ENCODE measurements at regions not wholly inside any gene's neighbourhood (a gene's known extent, or its start where the extent isn't known, plus 50 kb on each side); places are given as distances from the start of the nearest gene placed in this dataset.

- DNase-seq, result no peak
- whole genome bisulfite sequencing, 2 donors, result 42 to 44% methylated on average over 9 of the region's 11 CpGs
- H3K4me3 ChIP-seq, result no peak overlapping the region
- intact Hi-C loops (cut with DNase I), result no loop called here
- no peaks in the 10 kb centered on the region for H3K4me1 ChIP-seq
- TF ChIP-seq CTCF (IDR thresholded peaks at IDR 0.05) (no peak), POLR2A (IDR thresholded peaks at IDR 0.05) (no peak)
- H3K36me3 ChIP-seq, result no peaks in the 10 kb centered on the region
- no peaks in the 10 kb centered on the region for H3K9me3 ChIP-seq
- H3K27ac ChIP-seq, result no peak overlapping the region
- H3K27me3 ChIP-seq, result no peaks in the 10 kb centered on the region
Measured at GRCh38 chr2:6073191-6074088, 381.3 kb downstream of the SOX11 start.

DNA sequence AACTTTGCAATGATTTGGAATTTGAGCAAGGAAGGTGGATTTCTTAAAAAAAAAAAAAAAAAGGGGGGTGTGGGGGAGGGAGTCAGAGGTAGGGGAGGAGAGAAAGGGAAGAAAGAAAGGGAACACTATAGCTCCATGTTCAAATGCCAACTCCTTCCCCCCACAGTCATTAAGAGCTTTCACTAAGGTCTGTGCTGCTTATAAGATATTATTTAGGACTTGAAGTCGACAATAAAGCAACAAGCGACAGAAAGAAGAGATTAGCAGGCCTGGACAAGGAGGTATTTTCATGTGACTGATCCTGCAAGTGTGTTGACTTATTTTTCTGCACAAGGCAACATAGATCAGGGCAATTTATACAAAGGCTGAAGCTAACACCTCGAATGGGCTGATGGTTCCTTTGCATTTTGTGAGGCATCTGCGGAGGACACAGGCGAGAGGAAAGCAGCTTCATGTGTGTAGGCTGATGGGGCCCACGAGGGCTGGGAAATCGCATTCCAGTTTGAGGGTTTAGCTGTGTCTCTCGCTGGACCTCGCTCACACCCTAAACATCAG lies 382.0 kb downstream of the SOX11 start:
- Histone ChIP-seq H3K4me1 (no peaks in the 10 kb centered on the region), H3K4me3 (no peak overlapping the region), H3K9me3 (no peaks in the 10 kb centered on the region), H3K27ac (no peak overlapping the region), H3K36me3 (no peaks in the 10 kb centered on the region), H3K27me3 (no peaks in the 10 kb centered on the region)
- intact Hi-C loops (cut with DNase I), result no loop called here
- WGBS, 2 donors, result 63 to 67% methylated on average over 9 of the region's 9 CpGs
- TF ChIP-seq CTCF (IDR thresholded peaks at IDR 0.05) (no peak), POLR2A (IDR thresholded peaks at IDR 0.05) (no peak)
- DNase-seq, result no peak

GRCh38 chr2:6077585-6077984 lies 385.4 kb downstream of the SOX11 start:
- 35 to 65% methylated on average over 2 of the region's 2 CpGs for WGBS, 2 donors

DNA sequence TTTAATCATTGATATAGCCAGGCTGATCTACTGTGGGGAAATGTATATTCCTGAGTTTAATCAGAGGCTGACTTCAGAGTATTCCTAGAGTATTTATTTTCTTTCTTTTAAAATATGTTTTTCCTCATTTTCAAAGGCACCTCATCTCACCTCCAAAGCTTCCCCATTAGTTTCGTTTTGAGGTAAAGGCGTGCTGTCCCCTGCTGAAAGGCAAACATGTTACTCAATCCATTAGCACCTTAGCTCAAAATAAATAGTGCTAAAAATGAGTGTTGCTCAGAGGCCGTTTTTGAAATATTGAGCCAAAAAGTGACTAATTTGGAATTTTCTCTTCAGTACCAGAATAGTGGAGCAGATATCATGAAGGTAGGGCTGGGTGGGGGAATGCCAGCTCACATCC lies 386.2 kb downstream of the SOX11 start:
- Histone ChIP-seq H3K4me3 (no peak overlapping the region), H3K27me3 (peaks cover 0 to 3% (median 0%) of the 10 kb centered on the region in 4 donors), H3K27ac (no peak overlapping the region), H3K4me1 (no peaks in the 10 kb centered on the region), H3K9me3 (peaks cover 0 to 6% (median 0%) of the 10 kb centered on the region in 3 donors), H3K36me3 (no peaks in the 10 kb centered on the region)
- WGBS, 2 donors, result 21 to 32% methylated on average over 3 of the region's 3 CpGs
- no peak for TF ChIP-seq POLR2A (IDR thresholded peaks at IDR 0.05)
- no peak for TF ChIP-seq CTCF (IDR thresholded peaks at IDR 0.05)
- intact Hi-C loops (cut with DNase I), result no loop called here
- DNase-seq, result no peak

More at GRCh38 chr2:6077585-6077984, 385.4 kb downstream of the SOX11 start:
- Histone ChIP-seq H3K9me3 (peaks cover 0 to 6% (median 0%) of the 10 kb centered on the region in 3 donors), H3K36me3 (no peaks in the 10 kb centered on the region), H3K27me3 (peaks cover 0 to 3% (median 0%) of the 10 kb centered on the region in 4 donors), H3K27ac (no peak overlapping the region), H3K4me1 (no peaks in the 10 kb centered on the region), H3K4me3 (no peak overlapping the region)
- no peak for TF ChIP-seq POLR2A (IDR thresholded peaks at IDR 0.05)
- TF ChIP-seq CTCF (IDR thresholded peaks at IDR 0.05), result no peak
- intact Hi-C loops (cut with DNase I), result no loop called here
- no peak for DNase-seq

GRCh38 chr2:6079405-6079804 lies 387.2 kb downstream of the SOX11 start:
- Histone ChIP-seq H3K27ac (no peak overlapping the region), H3K4me3 (no peak overlapping the region), H3K4me1 (no peaks in the 10 kb centered on the region), H3K36me3 (no peaks in the 10 kb centered on the region), H3K9me3 (peaks cover 0 to 6% (median 0%) of the 10 kb centered on the region in 3 donors), H3K27me3 (peaks cover 0 to 3% (median 0%) of the 10 kb centered on the region in 4 donors)
- TF ChIP-seq POLR2A (IDR thresholded peaks at IDR 0.05) (no peak), CTCF (IDR thresholded peaks at IDR 0.05) (no peak)
- intact Hi-C loops (cut with DNase I), result no loop called here
- DNase-seq, result no peak
- WGBS, 2 donors, result 79% methylated on average over 5 of the region's 5 CpGs

Measured in esophagus squamous epithelium (tissue), 5 donors.